HepG2 (cell line): ENCODE measurements at regions not wholly inside any gene's neighbourhood (a gene's known extent, or its start where the extent isn't known, plus 50 kb on each side); places are given as distances from the start of the nearest gene placed in this dataset.

Experiments used
- ATAC-seq: fragments of 200-7000 bp; cut with Tn5 transposase; 3 replicates; pipeline ENCODE4 v1.9.1; 2020; ENCODE audit warnings: mild to moderate bottlenecking, moderate library complexity
- BruUV-seq: library from RNA; stranded (reverse); fragments of 400-500 nt; replicated peaks from 2 replicates; lab custom pipeline; 2021; lab: Mats Ljungman, UMichigan
- CTCF ChIA-PET: fragments of 300-600 bp; formaldehyde crosslinking; extraction: SDS; loops from one replicate; lab custom pipeline; 2021; ENCODE audit warnings: low total read pairs, inconsistent platforms, low intra/inter-chr PET ratio; lab: Yijun Ruan, JAX
- POLR2A ChIA-PET: fragments of 350-600 bp; sonication (Branson Sonifier 250); formaldehyde crosslinking; loops from one replicate; lab custom pipeline; 2020; ENCODE audit warnings: antibody characterized with exemption, inconsistent platforms; lab: Yijun Ruan, JAX
- DNase-seq: peaks from one replicate; pipeline ENCODE4 v3.0.0-alpha.2; 2015; ENCODE audit warnings: low spot score
- FAIRE-seq: peaks from 3 replicates; lab custom pipeline; 2011; peaks lifted over from hg19 to GRCh38; lab: Jason Lieb, UNC
- H2AFZ ChIP-seq: one replicate; pipeline ENCODE4 v1.6.1; 2011; ENCODE audit warnings: low read length, inconsistent platforms
- H3K27ac ChIP-seq: fragments of 300-600 bp; 3 replicates; pipeline ENCODE4 v1.8.0; 2011; ENCODE audit warnings: mixed run types, mild to moderate bottlenecking, mixed read lengths, low read length, inconsistent platforms; ENCODE audit not compliant: insufficient read depth; ENCODE audit errors: extremely low read length
- H3K27me3 ChIP-seq, 2 experiments: fragments of 200-600 bp in 1 of 2; 2 replicates in 1 of 2; 3 replicates in 1 of 2; pipeline versions ENCODE4 v1.6.0 to v1.8.0; 2011; ENCODE audit warnings: low read length in 2 of 2, mild to moderate bottlenecking in 2 of 2, moderate library complexity in 2 of 2, inconsistent platforms in 1 of 2; ENCODE audit not compliant: insufficient read depth in 2 of 2, control insufficient read depth in 1 of 2
- H3K36me3 ChIP-seq, 2 experiments: fragments of 200-600 bp in 1 of 2; replicated peaks in 1 of 2; 2 replicates in 1 of 2; 3 replicates in 1 of 2; pipeline versions ENCODE4 v1.5.1 to v1.8.0; 2011; ENCODE audit warnings: low read length in 2 of 2, inconsistent platforms in 1 of 2; ENCODE audit not compliant: insufficient read depth in 2 of 2, control insufficient read depth in 1 of 2
- H3K4me1 ChIP-seq: 2 replicates; pipeline ENCODE4 v1.5.1; 2012; ENCODE audit warnings: low read length, inconsistent platforms; ENCODE audit not compliant: insufficient read depth
- H3K4me2 ChIP-seq: 2 replicates; pipeline ENCODE4 v1.6.0; 2011; ENCODE audit warnings: low read depth, low read length, inconsistent platforms
- H3K4me3 ChIP-seq, 3 experiments: fragments of 200-600 bp in 1 of 3; sonication (generic), shearing (Covaris generic) in 1 of 3; replicated peaks in 1 of 3; 2 replicates each; pipeline ENCODE4 v1.5.1; 2011 to 2016; ENCODE audit warnings: low read length in 3 of 3, inconsistent platforms in 2 of 3, low read depth in 2 of 3, mild to moderate bottlenecking in 2 of 3, control low read depth in 1 of 3, mixed read lengths in 1 of 3; ENCODE audit not compliant: insufficient read depth in 1 of 3
- H3K79me2 ChIP-seq: one replicate; pipeline ENCODE4 v1.6.1; 2011; ENCODE audit warnings: low read length, inconsistent platforms; ENCODE audit not compliant: insufficient read depth
- H3K9ac ChIP-seq: 2 replicates; pipeline ENCODE4 v1.6.0; 2011; ENCODE audit warnings: mild to moderate bottlenecking, low read depth, low read length, inconsistent platforms; ENCODE audit not compliant: insufficient read depth
- H3K9me3 ChIP-seq: 2 replicates; pipeline ENCODE4 v1.5.1; 2012; ENCODE audit warnings: mild to moderate bottlenecking, low read length
- H4K20me1 ChIP-seq: 2 replicates; pipeline ENCODE4 v1.6.0; 2011; ENCODE audit warnings: inconsistent platforms, mild to moderate bottlenecking, low read length, moderate library complexity; ENCODE audit not compliant: insufficient read depth
- ARNTL ChIP-seq: sonication (generic); formaldehyde crosslinking; IDR thresholded peaks from 2 replicates; pipeline ENCODE4 v1.4.0; 2020; ENCODE audit warnings: mild to moderate bottlenecking, missing genetic modification reagents
- CEBPB ChIP-seq: IDR thresholded peaks from 2 replicates; pipeline ENCODE4 v1.6.1; 2011; ENCODE audit warnings: low read depth, low read length, improper control_type of control experiment, borderline replicate concordance
- FOXJ3 ChIP-seq: sonication (generic); formaldehyde crosslinking; IDR thresholded peaks from 2 replicates; pipeline ENCODE4 v1.4.0; 2020; ENCODE audit warnings: missing genetic modification reagents, mild to moderate bottlenecking, borderline replicate concordance
- HIC2 ChIP-seq: sonication (generic); formaldehyde crosslinking; IDR thresholded peaks from 2 replicates; pipeline ENCODE4 v1.9.0; 2022; ENCODE audit warnings: low read depth, missing genetic modification reagents
- HOXA3 ChIP-seq: sonication (generic); formaldehyde crosslinking; IDR thresholded peaks from 2 replicates; pipeline ENCODE4 v1.5.0; 2020; ENCODE audit warnings: missing genetic modification reagents
- YY1 ChIP-seq: IDR thresholded peaks from 2 replicates; pipeline ENCODE4 v1.6.1; 2011; ENCODE audit warnings: low read length, low read depth, moderate library complexity, mild to moderate bottlenecking; ENCODE audit not compliant: insufficient read depth, insufficient replicate concordance
- ZNF841 ChIP-seq: sonication (generic); formaldehyde crosslinking; IDR thresholded peaks from 2 replicates; pipeline ENCODE4 v1.8.1; 2023; ENCODE audit warnings: missing genetic modification reagents, borderline replicate concordance
- whole genome bisulfite sequencing: methylation state at CpG from one replicate; pipeline ENCODE4 v1.1.6; 2017; ENCODE audit warnings: low lambda C conversion rate; 5-methylcytosine and 5-hydroxymethylcytosine counted together
- in situ Hi-C: cut with HindIII; loops from 2 replicates; pipeline ENCODE4 v1.10.0; 2017; ENCODE audit warnings: low pct_unique_long_range_greater_than_20kb; ENCODE audit not compliant: extremely low pct_ligation_motif_present
- intact Hi-C: fragments of 100-400 bp; cut with micrococcal nuclease; formaldehyde crosslinking; loops from one replicate; pipeline ENCODE4 v1.10.0; 2022; ENCODE audit not compliant: unreplicated experiment
- TF ChIP-seq, protein P1 (sequence below): conservative IDR thresholded peaks from 2 replicates; pipeline ENCODE4 v1.6.1; 2018; ENCODE audit warnings: missing genetic modification reagents
- TF ChIP-seq, protein P2 (sequence below): IDR thresholded peaks from 2 replicates; pipeline ENCODE4 v1.6.1; 2012; ENCODE audit warnings: low read length, improper control_type of control experiment
- TF ChIP-seq, protein P3 (sequence below): sonication (generic); formaldehyde crosslinking; conservative IDR thresholded peaks from 2 replicates; pipeline ENCODE4 v1.4.0; 2020; ENCODE audit warnings: missing genetic modification reagents
- TF ChIP-seq, protein P4 (sequence below): sonication (generic); formaldehyde crosslinking; IDR thresholded peaks from 2 replicates; pipeline ENCODE4 v1.4.0; 2020; ENCODE audit warnings: mild to moderate bottlenecking, missing genetic modification reagents

GRCh38 chr16:77066896-77067496 is 124.0 kb upstream of the MON1B start:
- DNase-seq (no peak), FAIRE-seq (no peak), ATAC-seq (no peak)
- ChIA-PET CTCF (no interaction called here), POLR2A (no interaction called here)
- Histone ChIP-seq H3K27ac (no peak overlapping the region), H3K9ac (no peak overlapping the region), H2AFZ (no peak overlapping the region), H3K36me3 (no peaks in the 10 kb centered on the region), H4K20me1 (no peaks in the 10 kb centered on the region), H3K4me1 (no peaks in the 10 kb centered on the region), H3K4me2 (no peak overlapping the region), H3K27me3 (no peaks in the 10 kb centered on the region), H3K9me3 (no peaks in the 10 kb centered on the region), H3K4me3 (no peak overlapping the region), H3K79me2 (no peaks in the 10 kb centered on the region)
- BruUV-seq = no TSS peak
- 39% methylated on average over 9 of the region's 9 CpGs for WGBS
- in situ Hi-C loops = no loop called here
- intact Hi-C loops = no loop called here
- TF ChIP-seq CEBPB (no peak), YY1 (no peak), HIC2 (CRISPR knock-in tag) (no peak), HOXA3 (no peak), ZNF841 (no peak), ARNTL (CRISPR knock-in tag) (no peak), FOXJ3 (CRISPR knock-in tag) (no peak)
- TF ChIP-seq, protein P1, sequence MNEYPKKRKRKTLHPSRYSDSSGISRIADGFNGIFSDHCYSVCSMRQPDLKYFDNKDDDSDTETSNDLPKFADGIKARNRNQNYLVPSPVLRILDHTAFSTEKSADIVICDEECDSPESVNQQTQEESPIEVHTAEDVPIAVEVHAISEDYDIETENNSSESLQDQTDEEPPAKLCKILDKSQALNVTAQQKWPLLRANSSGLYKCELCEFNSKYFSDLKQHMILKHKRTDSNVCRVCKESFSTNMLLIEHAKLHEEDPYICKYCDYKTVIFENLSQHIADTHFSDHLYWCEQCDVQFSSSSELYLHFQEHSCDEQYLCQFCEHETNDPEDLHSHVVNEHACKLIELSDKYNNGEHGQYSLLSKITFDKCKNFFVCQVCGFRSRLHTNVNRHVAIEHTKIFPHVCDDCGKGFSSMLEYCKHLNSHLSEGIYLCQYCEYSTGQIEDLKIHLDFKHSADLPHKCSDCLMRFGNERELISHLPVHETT (CRISPR knock-in tag) = no peak
- TF ChIP-seq, protein P2, sequence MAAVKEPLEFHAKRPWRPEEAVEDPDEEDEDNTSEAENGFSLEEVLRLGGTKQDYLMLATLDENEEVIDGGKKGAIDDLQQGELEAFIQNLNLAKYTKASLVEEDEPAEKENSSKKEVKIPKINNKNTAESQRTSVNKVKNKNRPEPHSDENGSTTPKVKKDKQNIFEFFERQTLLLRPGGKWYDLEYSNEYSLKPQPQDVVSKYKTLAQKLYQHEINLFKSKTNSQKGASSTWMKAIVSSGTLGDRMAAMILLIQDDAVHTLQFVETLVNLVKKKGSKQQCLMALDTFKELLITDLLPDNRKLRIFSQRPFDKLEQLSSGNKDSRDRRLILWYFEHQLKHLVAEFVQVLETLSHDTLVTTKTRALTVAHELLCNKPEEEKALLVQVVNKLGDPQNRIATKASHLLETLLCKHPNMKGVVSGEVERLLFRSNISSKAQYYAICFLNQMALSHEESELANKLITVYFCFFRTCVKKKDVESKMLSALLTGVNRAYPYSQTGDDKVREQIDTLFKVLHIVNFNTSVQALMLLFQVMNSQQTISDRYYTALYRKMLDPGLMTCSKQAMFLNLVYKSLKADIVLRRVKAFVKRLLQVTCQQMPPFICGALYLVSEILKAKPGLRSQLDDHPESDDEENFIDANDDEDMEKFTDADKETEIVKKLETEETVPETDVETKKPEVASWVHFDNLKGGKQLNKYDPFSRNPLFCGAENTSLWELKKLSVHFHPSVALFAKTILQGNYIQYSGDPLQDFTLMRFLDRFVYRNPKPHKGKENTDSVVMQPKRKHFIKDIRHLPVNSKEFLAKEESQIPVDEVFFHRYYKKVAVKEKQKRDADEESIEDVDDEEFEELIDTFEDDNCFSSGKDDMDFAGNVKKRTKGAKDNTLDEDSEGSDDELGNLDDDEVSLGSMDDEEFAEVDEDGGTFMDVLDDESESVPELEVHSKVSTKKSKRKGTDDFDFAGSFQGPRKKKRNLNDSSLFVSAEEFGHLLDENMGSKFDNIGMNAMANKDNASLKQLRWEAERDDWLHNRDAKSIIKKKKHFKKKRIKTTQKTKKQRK = no peak
- TF ChIP-seq, protein P3, sequence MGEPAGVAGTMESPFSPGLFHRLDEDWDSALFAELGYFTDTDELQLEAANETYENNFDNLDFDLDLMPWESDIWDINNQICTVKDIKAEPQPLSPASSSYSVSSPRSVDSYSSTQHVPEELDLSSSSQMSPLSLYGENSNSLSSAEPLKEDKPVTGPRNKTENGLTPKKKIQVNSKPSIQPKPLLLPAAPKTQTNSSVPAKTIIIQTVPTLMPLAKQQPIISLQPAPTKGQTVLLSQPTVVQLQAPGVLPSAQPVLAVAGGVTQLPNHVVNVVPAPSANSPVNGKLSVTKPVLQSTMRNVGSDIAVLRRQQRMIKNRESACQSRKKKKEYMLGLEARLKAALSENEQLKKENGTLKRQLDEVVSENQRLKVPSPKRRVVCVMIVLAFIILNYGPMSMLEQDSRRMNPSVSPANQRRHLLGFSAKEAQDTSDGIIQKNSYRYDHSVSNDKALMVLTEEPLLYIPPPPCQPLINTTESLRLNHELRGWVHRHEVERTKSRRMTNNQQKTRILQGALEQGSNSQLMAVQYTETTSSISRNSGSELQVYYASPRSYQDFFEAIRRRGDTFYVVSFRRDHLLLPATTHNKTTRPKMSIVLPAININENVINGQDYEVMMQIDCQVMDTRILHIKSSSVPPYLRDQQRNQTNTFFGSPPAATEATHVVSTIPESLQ (CRISPR knock-in tag) = no peak
- TF ChIP-seq, protein P4, sequence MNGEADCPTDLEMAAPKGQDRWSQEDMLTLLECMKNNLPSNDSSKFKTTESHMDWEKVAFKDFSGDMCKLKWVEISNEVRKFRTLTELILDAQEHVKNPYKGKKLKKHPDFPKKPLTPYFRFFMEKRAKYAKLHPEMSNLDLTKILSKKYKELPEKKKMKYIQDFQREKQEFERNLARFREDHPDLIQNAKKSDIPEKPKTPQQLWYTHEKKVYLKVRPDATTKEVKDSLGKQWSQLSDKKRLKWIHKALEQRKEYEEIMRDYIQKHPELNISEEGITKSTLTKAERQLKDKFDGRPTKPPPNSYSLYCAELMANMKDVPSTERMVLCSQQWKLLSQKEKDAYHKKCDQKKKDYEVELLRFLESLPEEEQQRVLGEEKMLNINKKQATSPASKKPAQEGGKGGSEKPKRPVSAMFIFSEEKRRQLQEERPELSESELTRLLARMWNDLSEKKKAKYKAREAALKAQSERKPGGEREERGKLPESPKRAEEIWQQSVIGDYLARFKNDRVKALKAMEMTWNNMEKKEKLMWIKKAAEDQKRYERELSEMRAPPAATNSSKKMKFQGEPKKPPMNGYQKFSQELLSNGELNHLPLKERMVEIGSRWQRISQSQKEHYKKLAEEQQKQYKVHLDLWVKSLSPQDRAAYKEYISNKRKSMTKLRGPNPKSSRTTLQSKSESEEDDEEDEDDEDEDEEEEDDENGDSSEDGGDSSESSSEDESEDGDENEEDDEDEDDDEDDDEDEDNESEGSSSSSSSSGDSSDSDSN (CRISPR knock-in tag) = no peak
